HL-60 (cell line): ENCODE measurements at regions not wholly inside any gene's neighbourhood (a gene's known extent, or its start where the extent isn't known, plus 50 kb on each side); places are given as distances from the start of the nearest gene placed in this dataset.

Experiments used
- DNase-seq, 2 experiments: peaks; one replicate each; pipeline ENCODE4 v3.0.0-alpha.2; 2010 to 2020; ENCODE audit warnings: low read depth in 1 of 2, low spot score in 1 of 2
- H3K27ac ChIP-seq: fragments of 250-450 bp; sonication (Bioruptor Pico); replicated peaks from 2 replicates; pipeline ENCODE4 v1.5.1; 2020; ENCODE audit warnings: mild to moderate bottlenecking, moderate library complexity
- H3K27me3 ChIP-seq: fragments of 250-450 bp; sonication (Bioruptor Pico); 2 replicates; pipeline ENCODE4 v1.5.1; 2021; ENCODE audit warnings: mild to moderate bottlenecking, moderate library complexity; ENCODE audit not compliant: insufficient read depth, poor library complexity, severe bottlenecking
- H3K4me3 ChIP-seq: replicated peaks from 2 replicates; pipeline ENCODE4 v1.5.1; 2011; ENCODE audit warnings: mild to moderate bottlenecking, control low read depth, low read length; ENCODE audit not compliant: insufficient read depth
- CTCF ChIP-seq: IDR thresholded peaks from one replicate; pipeline ENCODE4 v1.5.1; 2011; ENCODE audit warnings: low read length, control low read depth, inconsistent platforms; ENCODE audit not compliant: insufficient read depth
- GABPA ChIP-seq: IDR thresholded peaks from 2 replicates; pipeline ENCODE4 v1.6.1; 2012; ENCODE audit warnings: low read depth
- POLR2AphosphoS5 ChIP-seq: IDR thresholded peaks from 2 replicates; pipeline ENCODE4 v1.6.1; 2012; ENCODE audit warnings: low read depth
- SPI1 ChIP-seq: IDR thresholded peaks from 2 replicates; pipeline ENCODE4 v1.6.1; 2012; ENCODE audit warnings: low read depth, mild to moderate bottlenecking, borderline replicate concordance
- TF ChIP-seq, protein P1 (sequence below): IDR thresholded peaks from 2 replicates; pipeline ENCODE4 v1.6.1; 2012; ENCODE audit warnings: low read depth; ENCODE audit not compliant: insufficient replicate concordance

- TF ChIP-seq SPI1 (no peak), GABPA (no peak), CTCF (no peak), POLR2AphosphoS5 (no peak)
- TF ChIP-seq, protein P1, sequence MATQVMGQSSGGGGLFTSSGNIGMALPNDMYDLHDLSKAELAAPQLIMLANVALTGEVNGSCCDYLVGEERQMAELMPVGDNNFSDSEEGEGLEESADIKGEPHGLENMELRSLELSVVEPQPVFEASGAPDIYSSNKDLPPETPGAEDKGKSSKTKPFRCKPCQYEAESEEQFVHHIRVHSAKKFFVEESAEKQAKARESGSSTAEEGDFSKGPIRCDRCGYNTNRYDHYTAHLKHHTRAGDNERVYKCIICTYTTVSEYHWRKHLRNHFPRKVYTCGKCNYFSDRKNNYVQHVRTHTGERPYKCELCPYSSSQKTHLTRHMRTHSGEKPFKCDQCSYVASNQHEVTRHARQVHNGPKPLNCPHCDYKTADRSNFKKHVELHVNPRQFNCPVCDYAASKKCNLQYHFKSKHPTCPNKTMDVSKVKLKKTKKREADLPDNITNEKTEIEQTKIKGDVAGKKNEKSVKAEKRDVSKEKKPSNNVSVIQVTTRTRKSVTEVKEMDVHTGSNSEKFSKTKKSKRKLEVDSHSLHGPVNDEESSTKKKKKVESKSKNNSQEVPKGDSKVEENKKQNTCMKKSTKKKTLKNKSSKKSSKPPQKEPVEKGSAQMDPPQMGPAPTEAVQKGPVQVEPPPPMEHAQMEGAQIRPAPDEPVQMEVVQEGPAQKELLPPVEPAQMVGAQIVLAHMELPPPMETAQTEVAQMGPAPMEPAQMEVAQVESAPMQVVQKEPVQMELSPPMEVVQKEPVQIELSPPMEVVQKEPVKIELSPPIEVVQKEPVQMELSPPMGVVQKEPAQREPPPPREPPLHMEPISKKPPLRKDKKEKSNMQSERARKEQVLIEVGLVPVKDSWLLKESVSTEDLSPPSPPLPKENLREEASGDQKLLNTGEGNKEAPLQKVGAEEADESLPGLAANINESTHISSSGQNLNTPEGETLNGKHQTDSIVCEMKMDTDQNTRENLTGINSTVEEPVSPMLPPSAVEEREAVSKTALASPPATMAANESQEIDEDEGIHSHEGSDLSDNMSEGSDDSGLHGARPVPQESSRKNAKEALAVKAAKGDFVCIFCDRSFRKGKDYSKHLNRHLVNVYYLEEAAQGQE: no peak
Observed at GRCh38 chrX:10086676-10087075, 70.1 kb upstream of the CLCN4 start.

DNA sequence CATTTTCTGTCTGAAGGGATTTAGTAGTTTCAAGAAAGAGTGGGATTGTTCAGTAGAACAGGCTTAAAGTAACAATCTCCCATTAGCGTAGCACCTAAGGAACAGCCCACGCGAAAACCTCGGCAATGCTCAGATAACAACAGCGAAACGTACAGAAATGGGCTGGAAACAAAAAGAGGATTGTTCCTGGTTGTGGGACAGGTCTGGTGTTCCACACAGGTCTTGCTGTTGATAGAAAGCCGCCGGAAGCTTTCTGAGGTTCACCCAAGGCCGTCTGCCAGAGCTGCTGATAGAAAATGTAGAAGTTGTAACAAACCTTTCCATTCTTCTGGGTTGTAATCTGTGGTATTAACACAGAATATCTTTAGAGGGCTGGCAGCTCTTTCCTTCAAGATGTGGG, 69.4 kb upstream of the CLCN4 start:
- DNase-seq: no peak
- no peak overlapping the region for H3K27ac ChIP-seq
- TF ChIP-seq GABPA: no peak
- no peak for TF ChIP-seq POLR2AphosphoS5
- TF ChIP-seq, protein P1: no peak
- no peak for TF ChIP-seq CTCF
- TF ChIP-seq SPI1: no peak
- H3K27me3 ChIP-seq: no peaks in the 10 kb centered on the region
- no peak overlapping the region for H3K4me3 ChIP-seq

More at GRCh38 chrX:10086676-10087075, 70.1 kb upstream of the CLCN4 start:
- no peak overlapping the region for H3K27ac ChIP-seq
- no peak overlapping the region for H3K4me3 ChIP-seq
- no peak for DNase-seq
- H3K27me3 ChIP-seq: no peaks in the 10 kb centered on the region

DNA sequence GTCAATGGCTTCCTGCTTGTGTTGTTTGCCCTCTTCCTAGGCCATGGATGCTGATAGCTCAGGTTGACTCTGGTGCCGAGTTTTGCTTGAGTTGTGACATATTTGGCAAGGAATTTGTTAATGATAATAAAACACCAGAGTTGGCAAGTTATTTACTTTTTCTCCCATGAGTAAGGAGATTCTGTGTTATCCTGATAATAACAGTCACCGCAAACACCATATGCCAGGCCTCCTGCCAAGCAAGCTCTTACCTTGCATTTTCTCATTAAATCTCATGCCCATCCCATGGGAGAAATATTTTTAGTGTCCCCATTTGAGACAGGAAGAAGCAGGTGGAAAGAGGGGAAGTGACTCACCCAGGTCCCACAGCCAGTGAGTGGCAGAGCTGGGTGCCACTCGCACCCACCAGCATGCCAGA, 67.4 kb upstream of the CLCN4 start:
- Histone ChIP-seq H3K4me3 (no peak overlapping the region), H3K27me3 (no peaks in the 10 kb centered on the region), H3K27ac (no peak overlapping the region)
- TF ChIP-seq POLR2AphosphoS5 (no peak), GABPA (no peak), CTCF (no peak), SPI1 (no peak)
- TF ChIP-seq, protein P1: no peak
- no peak for DNase-seq
